ENCODE measurements at regions not wholly inside any gene's neighbourhood (a gene's known extent, or its start where the extent isn't known, plus 50 kb on each side); places are given as distances from the start of the nearest gene placed in this dataset.

- no peaks in the 10 kb centered on the region for H3K36me3 ChIP-seq
- intact Hi-C loops (cut with DNase I) = no loop called here
- ATAC-seq = no peak
- H3K4me1 ChIP-seq = no peaks in the 10 kb centered on the region
- DNase-seq = no peak
- H3K9me3 ChIP-seq = no peaks in the 10 kb centered on the region
- H3K27me3 ChIP-seq = no peaks in the 10 kb centered on the region
- no peak overlapping the region for H3K27ac ChIP-seq
- no peak overlapping the region for H3K4me3 ChIP-seq
- no peak for TF ChIP-seq CTCF (IDR thresholded peaks at IDR 0.05)
These were observed 316.9 kb upstream of the ADGRL4 start for GRCh38 chr1:79323239-79324025.

- Histone ChIP-seq H3K4me3 (no peak overlapping the region), H3K36me3 (no peaks in the 10 kb centered on the region), H3K4me1 (no peaks in the 10 kb centered on the region), H3K27ac (no peak overlapping the region), H3K27me3 (no peaks in the 10 kb centered on the region), H3K9me3 (no peaks in the 10 kb centered on the region)
- intact Hi-C loops (cut with DNase I) = no loop called here
- ATAC-seq (no peak), DNase-seq (no peak)
- TF ChIP-seq CTCF (IDR thresholded peaks at IDR 0.05) = no peak
These were observed 316.0 kb upstream of the ADGRL4 start for GRCh38 chr1:79322511-79323027.

- H3K9me3 ChIP-seq = no peaks in the 10 kb centered on the region
- H3K36me3 ChIP-seq = no peaks in the 10 kb centered on the region
- TF ChIP-seq CTCF (IDR thresholded peaks at IDR 0.05) = no peak
- no peaks in the 10 kb centered on the region for H3K4me1 ChIP-seq
- intact Hi-C loops (cut with DNase I) = no loop called here
- no peak overlapping the region for H3K4me3 ChIP-seq
- H3K27ac ChIP-seq = no peak overlapping the region
- no peaks in the 10 kb centered on the region for H3K27me3 ChIP-seq
- ATAC-seq = no peak
- no peak for DNase-seq
These were observed 305.9 kb upstream of the ADGRL4 start for GRCh38 chr1:79312438-79312837.

GRCh38 chr1:79310609-79311008 lies 304.1 kb upstream of the ADGRL4 start:
- intact Hi-C loops (cut with DNase I) = no loop called here
- no peak for ATAC-seq
- H3K4me3 ChIP-seq = no peak overlapping the region

GRCh38 chr1:79304131-79304530 lies 297.6 kb upstream of the ADGRL4 start:
- H3K36me3 ChIP-seq = no peaks in the 10 kb centered on the region
- H3K4me1 ChIP-seq = no peaks in the 10 kb centered on the region
- DNase-seq (no peak), ATAC-seq (no peak)
- H3K4me3 ChIP-seq = no peak overlapping the region
- no peaks in the 10 kb centered on the region for H3K27me3 ChIP-seq
- TF ChIP-seq CTCF (IDR thresholded peaks at IDR 0.05) = no peak
- intact Hi-C loops (cut with DNase I) = no loop called here
- no peak overlapping the region for H3K27ac ChIP-seq
- H3K9me3 ChIP-seq = no peaks in the 10 kb centered on the region

More at GRCh38 chr1:79310609-79311008, 304.1 kb upstream of the ADGRL4 start:
- no peaks in the 10 kb centered on the region for H3K36me3 ChIP-seq
- no peak overlapping the region for H3K27ac ChIP-seq
- no peaks in the 10 kb centered on the region for H3K4me1 ChIP-seq
- no peak for DNase-seq
- no peaks in the 10 kb centered on the region for H3K9me3 ChIP-seq
- TF ChIP-seq CTCF (IDR thresholded peaks at IDR 0.05) = no peak
- no peaks in the 10 kb centered on the region for H3K27me3 ChIP-seq
